Transverse colon (tissue), 4 donors: ENCODE measurements at regions not wholly inside any gene's neighbourhood (a gene's known extent, or its start where the extent isn't known, plus 50 kb on each side); places are given as distances from the start of the nearest gene placed in this dataset.

Source experiments
- DNase-seq: peaks from one replicate; pipeline ENCODE4 v3.0.0-alpha.2; 2019
- H3K27ac ChIP-seq, 4 donors: fragments of 200-600 bp; sonication (generic); 2 replicates each; pipeline ENCODE4 v1.5.1; 2016 to 2018; ENCODE audit warnings: inconsistent platforms in 4 of 4
- H3K27me3 ChIP-seq: fragments of 200-600 bp; sonication (generic); 2 replicates; pipeline ENCODE4 v1.5.1; 2017; ENCODE audit warnings: inconsistent platforms
- H3K36me3 ChIP-seq, 4 donors: fragments of 200-600 bp; sonication (generic); 2 replicates each; pipeline ENCODE4 v1.5.1; 2017 to 2019; ENCODE audit warnings: inconsistent platforms in 4 of 4
- H3K4me1 ChIP-seq, 4 donors: fragments of 200-600 bp; sonication (generic); 2 replicates each; pipeline ENCODE4 v1.5.1; 2017 to 2020; ENCODE audit warnings: inconsistent platforms in 4 of 4
- H3K4me3 ChIP-seq, 4 donors: fragments of 200-600 bp; sonication (generic); 1 replicate in 1 of 4; 2 replicates in 3 of 4; pipeline versions ENCODE4 v1.5.1 to v1.6.1; 2017 to 2019; ENCODE audit warnings: inconsistent platforms in 4 of 4
- H3K9me3 ChIP-seq, 2 donors: fragments of 200-600 bp; sonication (generic); 2 replicates each; pipeline ENCODE4 v1.5.1; 2017 to 2019; ENCODE audit warnings: inconsistent platforms in 2 of 2
- CTCF ChIP-seq, 5 experiments: fragments of 200-600 bp in 3 of 5; fragments of 450-650 bp in 2 of 5; sonication (generic) in 3 of 5; IDR thresholded peaks; 1 replicate in 2 of 5; 2 replicates in 3 of 5; pipeline ENCODE4 v1.5.1; 2016 to 2017; ENCODE audit warnings: antibody characterized with exemption in 5 of 5, inconsistent platforms in 3 of 5, mild to moderate bottlenecking in 2 of 5, moderate library complexity in 1 of 5
- EP300 ChIP-seq: sonication (generic); formaldehyde crosslinking; IDR thresholded peaks from one replicate; pipeline ENCODE4 v1.6.1; 2017; ENCODE audit warnings: antibody characterized with exemption, low read depth
- POLR2A ChIP-seq: fragments of 450-650 bp; IDR thresholded peaks from one replicate; pipeline ENCODE4 v1.6.1; 2016; ENCODE audit warnings: antibody characterized with exemption, mild to moderate bottlenecking, moderate library complexity
- POLR2AphosphoS5 ChIP-seq, 3 donors: sonication (generic); formaldehyde crosslinking; IDR thresholded peaks; one replicate each; pipeline ENCODE4 v1.6.1; 2016; ENCODE audit warnings: antibody characterized with exemption in 3 of 3
- WGBS, 2 donors: methylation state at CpG; one replicate each; pipeline ENCODE4 v1.1.5; 2018; ENCODE audit warnings: low coverage in 1 of 2; 5-methylcytosine and 5-hydroxymethylcytosine counted together
- in situ Hi-C, 4 donors: fragments of 200-750 bp; cut with MboI; loops; one replicate each; pipeline versions ENCODE4 v1.15.0 to v1.15.1; 2017; ENCODE audit warnings: low sequenced_read_pairs in 3 of 4, low pct_ligation_motif_present in 1 of 4, low pct_unique_long_range_greater_than_20kb in 1 of 4
- intact Hi-C: fragments of 100-400 bp; cut with DNase I; formaldehyde crosslinking; loops from one replicate; pipeline ENCODE4 v1.15.1; 2023; ENCODE audit warnings: low total_unique reads

GRCh38 chr17:70636517-70637133, 467.3 kb downstream of the KCNJ2 start:
- no peak for TF ChIP-seq EP300
- peak; percentile 78 to 91 (median 82) for TF ChIP-seq CTCF (IDR thresholded peaks at IDR 0.05)
- no peaks in the 10 kb centered on the region for H3K4me1 ChIP-seq
- H3K27ac ChIP-seq: no peak overlapping the region
- DNase-seq: no peak
- H3K36me3 ChIP-seq: no peaks in the 10 kb centered on the region
- in situ Hi-C loops: loop anchor here (25.0 kb wide), 3 partner anchors 451 to 1901 kb away; no protein-coding TSS in a partner anchor
- no peak overlapping the region for H3K4me3 ChIP-seq
- intact Hi-C loops: loop anchor here (5.0 to 10.0 kb wide), 2 partner anchors 1478 to 1901 kb away; no protein-coding TSS in a partner anchor
- H3K27me3 ChIP-seq: no peaks in the 10 kb centered on the region
- WGBS, 2 donors: 25 to 30% methylated on average over 2 of the region's 2 CpGs
- H3K9me3 ChIP-seq: no peaks in the 10 kb centered on the region

GRCh38 chr17:70642059-70642458, 472.7 kb downstream of the KCNJ2 start:
- intact Hi-C loops (no loop called here), in situ Hi-C loops (loop anchor here (10.0 to 25.0 kb wide), 4 partner anchors 445 to 1903 kb away; no protein-coding TSS in a partner anchor)
- Histone ChIP-seq H3K4me3 (no peak overlapping the region), H3K9me3 (peaks cover 0 to 5% of the 10 kb centered on the region in 2 donors), H3K27me3 (no peaks in the 10 kb centered on the region), H3K27ac (no peak overlapping the region), H3K36me3 (no peaks in the 10 kb centered on the region), H3K4me1 (no peaks in the 10 kb centered on the region)
- DNase-seq: no peak
- TF ChIP-seq CTCF (IDR thresholded peaks at IDR 0.05): no peak
- TF ChIP-seq POLR2AphosphoS5 (IDR thresholded peaks at IDR 0.05): no peak
- TF ChIP-seq EP300: no peak
- no peak for TF ChIP-seq POLR2A
- 49 to 73% methylated on average over 2 of the region's 2 CpGs for WGBS, 2 donors

- no peak for DNase-seq
- Histone ChIP-seq H3K4me1 (no peaks in the 10 kb centered on the region), H3K27me3 (no peaks in the 10 kb centered on the region), H3K27ac (no peak overlapping the region), H3K9me3 (peaks cover 0 to 5% of the 10 kb centered on the region in 2 donors), H3K4me3 (no peak overlapping the region), H3K36me3 (no peaks in the 10 kb centered on the region)
- intact Hi-C loops: no loop called here
- in situ Hi-C loops: loop anchor here (10.0 to 25.0 kb wide), 4 partner anchors 443 to 1901 kb away; no protein-coding TSS in a partner anchor
- TF ChIP-seq CTCF (IDR thresholded peaks at IDR 0.05) (no peak), POLR2AphosphoS5 (IDR thresholded peaks at IDR 0.05) (no peak), EP300 (no peak), POLR2A (no peak)
- 52 to 58% methylated on average over 2 of the region's 2 CpGs for WGBS, 2 donors
These were observed 474.8 kb downstream of the KCNJ2 start for GRCh38 chr17:70644096-70644495.

- no peak for DNase-seq
- intact Hi-C loops: no loop called here
- no peaks in the 10 kb centered on the region for H3K36me3 ChIP-seq
- H3K4me3 ChIP-seq: no peak overlapping the region
- no peaks in the 10 kb centered on the region for H3K4me1 ChIP-seq
- 80 to 89% methylated on average over 1 of the region's 1 CpG for WGBS, 2 donors
- H3K9me3 ChIP-seq: peaks cover 0 to 5% of the 10 kb centered on the region in 2 donors
- H3K27me3 ChIP-seq: no peaks in the 10 kb centered on the region
- in situ Hi-C loops: loop anchor here (10.0 to 25.0 kb wide), 4 partner anchors 441 to 1898 kb away; no protein-coding TSS in a partner anchor
- no peak overlapping the region for H3K27ac ChIP-seq
- TF ChIP-seq POLR2A (no peak), CTCF (IDR thresholded peaks at IDR 0.05) (no peak), EP300 (no peak), POLR2AphosphoS5 (IDR thresholded peaks at IDR 0.05) (no peak)
These were observed 477.3 kb downstream of the KCNJ2 start for GRCh38 chr17:70646673-70647072.
